Activated T-cell treated with anti-CD3 and anti-CD28 coated beads, Interleukin-2, amount 50 U/mL, for 4 hours (primary cell): ENCODE measurements at regions not wholly inside any gene's neighbourhood (a gene's known extent, or its start where the extent isn't known, plus 50 kb on each side); places are given as distances from the start of the nearest gene placed in this dataset.

Source experiments
- ATAC-seq, 2 donors: fragments of 200-7000 bp; cut with Tn5 transposase; one replicate each; pipeline ENCODE4 v1.10.0; 2021
- DNase-seq: peaks from one replicate; pipeline ENCODE4 v3.0.0-alpha.2; 2020
- H3K27me3 Mint-ChIP-seq: one replicate; pipeline ENCODE4 v1.8.0; 2021; ENCODE audit warnings: low read depth, mixed read lengths
- H3K36me3 Mint-ChIP-seq: one replicate; pipeline ENCODE4 v1.8.0; 2022; ENCODE audit warnings: mixed read lengths; ENCODE audit not compliant: insufficient read depth
- H3K4me1 Mint-ChIP-seq: one replicate; pipeline ENCODE4 v1.8.0; 2021; ENCODE audit warnings: low read depth, mixed read lengths
- H3K4me3 Mint-ChIP-seq: one replicate; pipeline ENCODE4 v1.8.0; 2021; ENCODE audit warnings: mild to moderate bottlenecking, moderate library complexity, mixed read lengths
- H3K9me3 Mint-ChIP-seq: one replicate; pipeline ENCODE4 v1.8.0; 2021; ENCODE audit warnings: mixed read lengths

GRCh38 chr9:92177591-92177990 lies 62.4 kb upstream of the SPTLC1 start:
- no peaks in the 10 kb centered on the region for H3K27me3 Mint-ChIP-seq
- no peaks in the 10 kb centered on the region for H3K36me3 Mint-ChIP-seq
- H3K4me3 Mint-ChIP-seq = no peak overlapping the region
- DNase-seq = no peak
- peaks cover 6% of the 10 kb centered on the region for H3K9me3 Mint-ChIP-seq
- no peak for ATAC-seq
- H3K4me1 Mint-ChIP-seq = no peaks in the 10 kb centered on the region

- peaks cover 2% of the 10 kb centered on the region for H3K27me3 Mint-ChIP-seq
- no peaks in the 10 kb centered on the region for H3K36me3 Mint-ChIP-seq
- ATAC-seq (no peak), DNase-seq (no peak)
- H3K4me3 Mint-ChIP-seq = no peak overlapping the region
- peaks cover 6% of the 10 kb centered on the region for H3K9me3 Mint-ChIP-seq
- H3K4me1 Mint-ChIP-seq = no peaks in the 10 kb centered on the region
These were observed 61.6 kb upstream of the SPTLC1 start for GRCh38 chr9:92176800-92177185.

GRCh38 chr9:92176068-92176799 lies 61.0 kb upstream of the SPTLC1 start:
- no peak for ATAC-seq
- Mint-ChIP-seq H3K9me3 (peaks cover 6% of the 10 kb centered on the region), H3K4me1 (no peaks in the 10 kb centered on the region), H3K4me3 (no peak overlapping the region), H3K36me3 (no peaks in the 10 kb centered on the region), H3K27me3 (peaks cover 5% of the 10 kb centered on the region)
- DNase-seq = no peak

- ATAC-seq (no peak), DNase-seq (no peak)
- Mint-ChIP-seq H3K9me3 (peaks cover 6% of the 10 kb centered on the region), H3K4me3 (no peak overlapping the region), H3K4me1 (no peaks in the 10 kb centered on the region), H3K36me3 (no peaks in the 10 kb centered on the region), H3K27me3 (peaks cover 5% of the 10 kb centered on the region)
These were observed 60.2 kb upstream of the SPTLC1 start for GRCh38 chr9:92175441-92175840.

- Mint-ChIP-seq H3K4me1 (no peaks in the 10 kb centered on the region), H3K9me3 (peaks cover 6% of the 10 kb centered on the region), H3K27me3 (peaks cover 5% of the 10 kb centered on the region), H3K4me3 (no peak overlapping the region), H3K36me3 (no peaks in the 10 kb centered on the region)
- DNase-seq (no peak), ATAC-seq (no peak)
These were observed 58.1 kb upstream of the SPTLC1 start for GRCh38 chr9:92173318-92173717.

GRCh38 chr9:92171822-92172221 lies 56.6 kb upstream of the SPTLC1 start:
- Mint-ChIP-seq H3K4me1 (no peaks in the 10 kb centered on the region), H3K4me3 (no peak overlapping the region), H3K9me3 (peaks cover 6% of the 10 kb centered on the region), H3K36me3 (no peaks in the 10 kb centered on the region), H3K27me3 (peaks cover 5% of the 10 kb centered on the region)
- ATAC-seq (no peak), DNase-seq (no peak)

- Mint-ChIP-seq H3K9me3 (peaks cover 6% of the 10 kb centered on the region), H3K4me1 (no peaks in the 10 kb centered on the region), H3K36me3 (no peaks in the 10 kb centered on the region), H3K4me3 (no peak overlapping the region), H3K27me3 (peaks cover 7% of the 10 kb centered on the region)
- DNase-seq (no peak), ATAC-seq (no peak)
These were observed 56.1 kb upstream of the SPTLC1 start for GRCh38 chr9:92171281-92171680.

GRCh38 chr9:92170848-92171247 lies 55.6 kb upstream of the SPTLC1 start:
- H3K9me3 Mint-ChIP-seq = peaks cover 6% of the 10 kb centered on the region
- H3K4me3 Mint-ChIP-seq = no peak overlapping the region
- peaks cover 8% of the 10 kb centered on the region for H3K27me3 Mint-ChIP-seq
- no peak for ATAC-seq
- DNase-seq = no peak
- H3K36me3 Mint-ChIP-seq = no peaks in the 10 kb centered on the region
- no peaks in the 10 kb centered on the region for H3K4me1 Mint-ChIP-seq

- H3K4me3 Mint-ChIP-seq = no peak overlapping the region
- no peak for DNase-seq
- ATAC-seq = no peak
These were observed 50.3 kb upstream of the SPTLC1 start for GRCh38 chr9:92165484-92165883.

More at GRCh38 chr9:92165484-92165883, 50.3 kb upstream of the SPTLC1 start:
- Mint-ChIP-seq H3K9me3 (peaks cover 15% of the 10 kb centered on the region), H3K4me1 (no peaks in the 10 kb centered on the region), H3K27me3 (peaks cover 3% of the 10 kb centered on the region), H3K36me3 (peaks cover 2% of the 10 kb centered on the region)
